Astrocyte of the spinal cord (primary cell): ENCODE measurements at regions not wholly inside any gene's neighbourhood (a gene's known extent, or its start where the extent isn't known, plus 50 kb on each side); places are given as distances from the start of the nearest gene placed in this dataset.

Experiments used
- DNase-seq: peaks from one replicate; pipeline ENCODE4 v3.0.0; 2011; ENCODE audit warnings: low read depth, low spot score
- H3K4me3 ChIP-seq: 2 replicates; pipeline ENCODE4 v1.5.1; 2011; ENCODE audit warnings: low read depth, mild to moderate bottlenecking, low read length, moderate library complexity
- CTCF ChIP-seq: IDR thresholded peaks from 2 replicates; pipeline ENCODE4 v1.5.1; 2012; ENCODE audit warnings: low read depth, mild to moderate bottlenecking, low read length, inconsistent platforms
- in situ Hi-C: cut with HindIII; loops from 2 replicates; pipeline ENCODE4 v1.10.0; 2017; ENCODE audit warnings: low sequenced_read_pairs

GRCh38 chr10:85458324-85458723 lies 908.3 kb downstream of the GRID1 start:
- in situ Hi-C loops = no loop called here
- no peak for DNase-seq
- no peak overlapping the region for H3K4me3 ChIP-seq
- TF ChIP-seq CTCF = no peak

GRCh38 chr10:85459906-85460305 lies 906.7 kb downstream of the GRID1 start:
- no peak for TF ChIP-seq CTCF
- in situ Hi-C loops = no loop called here

GRCh38 chr10:85464336-85464735 lies 902.3 kb downstream of the GRID1 start:
- no peak for DNase-seq
- TF ChIP-seq CTCF = no peak
- no peak overlapping the region for H3K4me3 ChIP-seq
- in situ Hi-C loops = no loop called here

More at GRCh38 chr10:85459906-85460305, 906.7 kb downstream of the GRID1 start:
- H3K4me3 ChIP-seq = no peak overlapping the region
- DNase-seq = no peak

- in situ Hi-C loops = no loop called here
- no peak overlapping the region for H3K4me3 ChIP-seq
- TF ChIP-seq CTCF = no peak
- DNase-seq = no peak
These were observed 888.6 kb downstream of the GRID1 start for GRCh38 chr10:85477979-85478378.

- no peak for TF ChIP-seq CTCF
- no peak overlapping the region for H3K4me3 ChIP-seq
- in situ Hi-C loops = no loop called here
- no peak for DNase-seq
These were observed 876.2 kb downstream of the GRID1 start for GRCh38 chr10:85490431-85490830.

- no peak for DNase-seq
- TF ChIP-seq CTCF = no peak
- in situ Hi-C loops = no loop called here
- H3K4me3 ChIP-seq = no peak overlapping the region
These were observed 874.9 kb downstream of the GRID1 start for GRCh38 chr10:85491652-85492051.

DNA sequence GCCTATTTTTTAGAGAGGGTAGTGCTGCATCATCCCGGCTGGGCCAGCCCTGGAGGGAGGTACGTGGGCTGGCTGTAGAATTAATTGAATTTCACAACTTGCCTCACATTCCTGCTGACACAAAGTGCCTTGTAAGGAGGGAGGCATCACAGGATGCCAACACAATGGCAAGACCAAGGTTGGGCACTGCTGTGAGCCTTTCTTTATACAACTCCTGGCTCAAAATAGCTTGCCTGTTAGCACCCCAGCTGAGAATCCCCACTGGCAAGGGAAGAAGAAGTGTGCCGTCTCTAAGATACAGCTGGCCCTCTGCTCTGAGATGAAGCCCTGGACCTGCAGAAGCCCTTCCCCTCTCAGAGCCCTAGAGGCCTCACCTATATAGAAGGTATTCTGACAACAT lies 873.9 kb downstream of the GRID1 start:
- TF ChIP-seq CTCF = no peak
- no peak overlapping the region for H3K4me3 ChIP-seq
- no peak for DNase-seq
- in situ Hi-C loops = no loop called here
